ENCODE measurements at regions not wholly inside any gene's neighbourhood (a gene's known extent, or its start where the extent isn't known, plus 50 kb on each side); places are given as distances from the start of the nearest gene placed in this dataset.
A peak's percentile ranks its signal among the peaks of the same experiment; 100 is the strongest.
"Not testable (repeated sequence)": the region's sequence is repeated elsewhere in the genome, so short reads cannot be mapped to it uniquely, and the experiment has no call there.

DNA sequence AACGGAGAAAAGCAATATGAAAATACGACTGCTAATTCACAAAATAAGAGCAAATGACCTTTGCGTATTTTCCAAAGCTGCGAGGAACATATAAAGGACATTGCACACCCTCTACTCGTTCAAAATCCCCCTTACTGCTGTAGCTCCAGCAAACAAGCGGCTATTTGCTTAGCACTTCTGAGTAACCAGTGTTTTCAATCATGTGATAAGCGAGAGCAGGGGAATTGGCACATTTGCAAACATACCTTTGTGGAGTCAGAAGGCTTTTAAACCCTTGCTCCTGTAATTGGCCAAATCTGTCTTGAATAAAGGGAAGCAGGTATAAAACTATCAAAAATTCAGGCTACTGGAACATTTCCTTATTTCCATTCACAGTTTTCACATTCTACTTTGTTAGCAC, 610.2 kb downstream of the UBE2NL start:
- DNase-seq (ENCODE audit: low read depth in 2 of 2) = no peak

DNA sequence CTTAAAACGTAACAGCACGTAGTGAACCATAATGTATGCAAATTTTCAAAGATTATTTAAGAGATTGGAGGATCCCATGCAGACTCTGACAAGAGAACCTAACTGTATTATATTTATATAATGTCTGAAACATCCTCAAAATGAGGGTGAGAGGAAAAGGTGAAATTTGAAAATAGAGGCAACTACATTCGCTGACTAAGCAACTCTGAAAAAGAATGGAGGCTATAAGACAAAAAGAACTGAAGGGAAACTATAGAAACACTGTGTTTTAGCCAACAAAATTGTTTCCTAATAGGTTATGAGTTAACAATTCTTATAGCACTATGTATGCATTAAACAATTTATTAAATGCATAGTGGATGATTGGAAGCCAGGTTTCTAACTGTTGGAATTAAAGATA, 648.0 kb downstream of the UBE2NL start:
- DNase-seq (ENCODE audit: low read depth in 2 of 2) = no peak

DNA sequence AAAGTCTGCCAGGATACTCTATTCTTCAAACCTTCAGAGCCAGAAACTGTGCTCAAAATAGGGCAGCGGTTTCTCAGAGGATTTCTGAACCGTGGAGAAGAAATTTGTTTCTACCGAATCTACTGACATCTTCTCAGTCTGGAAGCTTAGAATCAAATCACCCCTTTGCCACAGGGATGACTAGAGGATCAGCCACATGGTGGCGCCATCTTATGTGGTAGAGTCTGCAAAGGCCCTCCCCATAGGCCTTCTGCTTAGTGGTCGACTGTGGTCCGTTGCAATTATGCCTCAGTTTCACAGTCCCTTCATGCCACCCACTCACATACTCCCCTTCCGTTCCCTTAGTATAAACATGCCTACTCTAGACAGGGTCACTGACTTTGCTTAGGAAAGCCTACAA, 680.7 kb upstream of the SPANXN1 start:
- DNase-seq (ENCODE audit: low read depth in 2 of 2) = no peak

DNA sequence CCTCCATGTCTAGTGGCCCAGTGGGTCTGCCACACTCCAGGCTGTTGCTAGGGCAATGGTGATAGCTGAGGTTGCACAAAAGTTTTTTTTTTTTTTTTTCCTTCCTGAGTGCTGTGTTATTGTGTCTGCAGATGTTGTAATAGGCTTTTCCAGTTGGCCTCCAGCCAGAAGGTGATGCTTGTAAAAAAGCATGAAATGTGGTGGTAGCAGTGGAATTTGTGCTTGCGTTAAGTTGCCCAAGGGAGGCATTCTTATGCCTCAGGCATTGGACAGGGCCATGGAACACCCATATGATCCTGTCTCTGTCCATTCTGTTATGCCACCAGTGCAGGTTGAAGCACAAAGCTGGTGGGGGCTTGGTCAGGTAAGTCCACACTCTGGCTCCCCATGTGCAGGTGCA, 660.5 kb upstream of the SPANXN1 start:
- no peak for DNase-seq (ENCODE audit: low read depth in 2 of 2)

DNA sequence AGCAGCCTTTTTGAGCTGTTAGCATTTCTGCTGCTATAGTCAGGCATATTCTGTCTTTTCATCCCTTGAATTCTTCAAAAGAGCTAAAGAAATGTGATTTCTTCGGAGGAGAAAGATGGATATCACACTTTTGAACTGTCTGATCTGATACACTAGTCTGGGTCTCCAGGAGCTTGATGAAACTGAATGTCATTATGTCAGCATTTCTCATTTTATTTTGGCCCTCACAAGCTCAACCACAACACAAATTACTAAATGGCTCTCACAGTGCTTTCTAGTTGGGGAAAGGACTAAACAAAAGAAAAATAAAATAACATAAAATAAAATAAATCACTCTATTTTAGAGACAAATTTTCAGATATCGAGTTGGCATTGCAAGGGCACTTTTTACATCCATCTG, 655.3 kb upstream of the SPANXN1 start:
- DNase-seq (ENCODE audit: low read depth in 2 of 2) = no peak

DNA sequence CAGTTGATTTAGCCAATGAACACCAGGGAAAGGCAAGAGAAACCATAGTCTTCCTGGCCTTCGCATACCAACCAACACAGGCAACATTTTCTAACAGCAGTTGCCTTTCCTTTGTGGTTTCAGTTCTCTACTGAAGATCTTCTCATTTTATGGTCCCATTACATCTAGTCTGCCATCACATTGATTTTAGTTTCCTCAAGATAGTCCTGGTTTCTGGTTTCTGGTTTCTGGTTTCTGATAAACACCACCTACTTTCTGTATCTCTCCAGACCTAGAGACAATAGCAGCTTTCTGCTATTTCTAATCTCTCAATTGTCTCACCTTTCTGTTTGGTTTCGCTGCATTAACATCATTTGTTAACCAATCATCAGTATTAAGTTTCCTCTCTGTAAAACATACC, 646.3 kb upstream of the SPANXN1 start:
- DNase-seq (ENCODE audit: low read depth in 2 of 2) = no peak

DNA sequence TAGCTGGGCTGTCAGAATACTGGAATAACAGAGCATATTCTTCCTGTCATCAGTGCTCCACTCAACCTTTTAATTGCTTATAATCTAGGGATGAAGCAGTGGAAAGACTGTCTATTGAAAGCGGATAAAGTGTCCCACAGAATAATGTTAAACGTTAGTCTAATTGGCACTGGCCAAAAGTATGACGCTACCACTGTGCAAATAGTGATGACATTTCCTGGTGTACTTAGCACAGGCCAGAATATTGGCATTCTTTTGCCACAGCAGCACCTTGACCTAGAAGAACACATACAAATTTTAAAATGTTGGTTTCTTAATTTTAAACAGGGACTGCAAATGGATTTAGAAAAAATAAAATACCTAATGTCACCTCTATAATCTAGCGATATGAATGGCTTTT, 635.2 kb upstream of the SPANXN1 start:
- no peak for DNase-seq (ENCODE audit: low read depth in 2 of 2)

DNA sequence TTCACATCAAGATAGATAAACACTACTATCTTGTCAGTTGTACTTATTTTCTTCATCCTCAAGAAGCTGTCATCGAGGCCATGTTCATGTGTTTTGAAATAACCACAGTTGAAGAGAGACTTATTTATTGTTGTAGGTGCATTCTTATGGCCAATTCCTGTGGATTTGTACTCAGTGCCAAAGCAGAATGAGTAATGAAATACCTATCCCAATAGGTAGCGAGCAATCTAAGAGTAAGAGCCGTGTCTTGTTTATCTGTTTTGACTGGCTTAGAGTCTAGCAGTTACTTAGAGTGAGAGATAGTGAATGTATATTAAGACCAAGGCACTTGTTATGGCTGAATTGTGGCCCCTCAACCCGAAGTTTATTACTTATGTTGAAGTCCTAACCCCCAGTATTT, 631.0 kb upstream of the SPANXN1 start:
- DNase-seq (ENCODE audit: low read depth in 2 of 2) = no peak

DNA sequence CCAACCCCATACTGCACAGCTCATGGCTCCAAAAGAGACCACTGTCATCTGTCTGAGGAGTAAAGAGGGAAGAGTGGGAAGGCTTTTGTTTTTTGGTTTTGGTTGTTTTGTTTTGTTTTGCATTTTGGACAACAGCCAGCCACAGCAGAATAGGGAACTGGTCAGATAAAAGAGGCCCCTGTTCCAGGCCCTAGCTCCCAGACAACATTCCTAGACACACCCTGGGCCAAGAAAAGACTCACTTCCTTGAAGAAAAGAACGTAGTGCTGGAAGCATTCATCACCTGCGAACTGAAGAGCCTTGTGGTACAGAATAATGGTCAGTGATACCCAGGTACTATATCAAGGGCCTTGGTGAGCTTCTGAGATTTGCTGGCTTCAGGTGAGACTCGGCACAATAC, 619.4 kb upstream of the SPANXN1 start:
- no peak for DNase-seq (ENCODE audit: low read depth in 2 of 2)

DNA sequence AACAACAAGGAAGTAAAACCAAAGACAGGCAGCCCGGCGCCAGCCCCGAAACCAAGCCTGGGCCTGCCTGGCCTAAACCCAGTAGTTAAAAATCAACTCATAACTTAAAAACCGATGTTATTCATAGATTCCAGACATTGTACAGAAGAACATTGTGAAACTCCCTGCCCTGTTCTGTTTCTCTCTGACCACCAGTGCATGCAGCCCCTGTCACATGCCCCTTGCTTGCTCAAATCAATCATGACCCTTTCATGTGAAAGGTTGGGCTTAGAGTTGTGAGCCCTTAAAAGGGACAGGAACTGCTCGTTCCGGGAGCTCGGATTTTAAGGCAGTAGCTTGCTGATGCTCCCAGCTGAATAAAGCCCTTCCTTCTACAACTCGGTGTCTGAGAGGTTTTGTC, 612.9 kb upstream of the SPANXN1 start:
- not testable (repeated sequence) for DNase-seq (ENCODE audit: low read depth in 2 of 2)

DNA sequence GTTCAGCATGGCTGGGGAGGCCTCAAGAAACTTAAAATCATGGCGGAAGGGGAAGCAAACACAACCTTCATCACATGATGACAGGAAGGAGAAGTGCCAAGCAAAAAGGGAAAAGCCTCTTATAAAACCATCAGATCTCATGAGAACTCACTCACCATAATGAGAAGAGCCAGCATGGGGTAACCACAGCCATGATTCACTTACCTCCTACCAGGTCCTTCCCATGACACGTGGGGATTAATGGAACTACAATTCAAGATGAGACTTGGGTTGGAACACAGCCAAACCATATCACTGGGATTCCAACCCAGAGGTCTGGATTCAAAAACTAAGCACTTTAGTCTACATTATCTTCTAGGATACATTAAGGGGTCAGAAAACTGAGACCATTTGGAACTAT, 609.6 kb upstream of the SPANXN1 start:
- DNase-seq (ENCODE audit: low read depth in 2 of 2) = no peak

DNA sequence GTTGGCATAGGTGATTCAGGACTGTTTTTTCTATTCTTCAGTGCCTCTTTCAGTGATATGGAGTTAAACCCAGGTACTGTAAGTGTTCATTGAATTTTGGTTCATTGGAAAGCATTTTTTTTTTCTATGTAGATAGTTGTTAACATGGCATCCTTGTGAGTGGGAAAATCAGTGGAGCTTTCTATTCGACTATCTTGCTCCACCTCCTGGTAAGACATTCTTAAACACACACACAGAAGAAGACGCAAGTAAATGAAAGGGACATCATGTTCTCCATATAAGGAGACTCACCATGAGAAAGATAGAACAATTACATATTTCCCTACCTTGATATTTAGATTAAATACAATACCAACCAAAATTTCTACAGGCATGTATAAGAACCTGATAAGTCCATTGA, 598.5 kb upstream of the SPANXN1 start:
- no peak for DNase-seq (ENCODE audit: low read depth in 2 of 2)

DNA sequence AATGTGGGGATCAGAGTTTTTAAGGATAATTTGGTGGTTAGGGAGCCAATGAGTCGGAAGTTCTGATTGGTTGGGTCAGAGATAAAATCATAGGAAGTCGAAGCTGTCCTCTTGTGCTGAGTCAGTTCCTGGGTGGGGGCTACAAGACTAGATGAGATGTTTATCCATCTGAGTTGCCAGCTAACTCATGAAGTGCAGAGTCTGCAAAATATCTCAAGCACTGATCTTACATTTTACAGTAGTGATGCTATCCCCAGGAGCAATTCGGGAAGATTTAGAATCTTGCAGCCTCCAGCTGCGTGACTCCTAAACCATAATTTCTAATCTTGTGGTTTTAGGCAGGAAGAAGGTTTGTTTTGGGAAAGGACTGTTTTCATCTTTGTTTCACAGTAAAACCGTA, 565.8 kb upstream of the SPANXN1 start:
- DNase-seq (ENCODE audit: low read depth in 2 of 2) = peak; percentile 1 to 7

DNA sequence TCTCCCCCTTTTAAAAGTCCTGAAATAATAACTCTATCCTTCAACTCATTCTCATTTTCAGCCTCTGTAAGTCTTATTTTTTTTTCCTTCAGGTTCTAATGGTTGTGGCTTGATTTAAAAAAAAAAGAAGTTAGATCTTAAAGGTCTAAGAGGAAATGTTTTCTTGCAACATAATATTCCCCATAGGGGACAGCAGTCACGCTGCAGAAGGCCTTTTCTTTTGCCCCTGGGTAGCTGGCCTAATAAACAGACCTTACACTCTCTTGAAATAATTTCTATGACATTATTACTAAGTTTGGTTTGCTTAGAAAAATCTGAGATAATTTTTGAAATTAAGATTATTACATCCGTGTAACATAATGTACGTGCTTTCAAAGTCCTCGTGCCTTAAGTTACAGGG, 564.1 kb upstream of the SPANXN1 start:
- no peak for DNase-seq (ENCODE audit: low read depth in 2 of 2)

DNA sequence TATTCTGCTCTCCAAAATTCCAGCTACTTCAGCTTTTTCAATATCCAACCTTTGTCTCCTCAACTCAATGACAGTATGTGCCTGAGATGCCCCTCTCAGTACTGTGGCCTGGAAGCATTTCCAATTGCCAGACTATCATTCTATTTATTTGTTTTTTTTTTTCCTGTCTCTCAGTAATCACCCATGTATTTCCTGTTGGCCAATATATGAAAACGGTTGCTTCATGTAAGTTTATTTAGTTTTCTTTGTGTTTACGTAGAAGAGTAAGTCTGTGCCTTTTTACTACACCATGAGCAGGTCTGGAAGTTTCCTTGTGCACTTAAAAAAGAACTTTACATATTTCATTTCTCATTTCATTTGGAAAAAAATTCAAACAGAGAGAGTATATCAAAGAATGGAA, 537.5 kb upstream of the SPANXN1 start:
- no peak for DNase-seq (ENCODE audit: low read depth in 2 of 2)

DNA sequence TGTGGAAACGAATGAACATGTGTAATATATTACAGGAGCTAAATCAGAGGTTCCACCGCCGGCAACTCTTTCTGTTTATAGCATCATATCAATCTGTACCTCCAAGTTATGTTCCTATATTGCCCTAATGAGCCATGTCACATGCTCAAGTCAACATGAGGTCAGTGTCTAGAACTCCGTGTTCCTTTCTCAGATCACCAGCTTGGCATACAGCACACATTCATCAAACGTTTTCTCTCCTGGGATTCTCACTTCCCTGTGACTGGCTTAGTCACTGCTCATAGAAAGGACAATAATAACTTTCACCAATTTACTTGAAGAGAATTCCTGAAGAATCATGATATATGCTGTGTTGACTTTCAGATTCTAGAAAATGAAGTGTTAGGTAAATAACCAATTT, 532.0 kb upstream of the SPANXN1 start:
- no peak for DNase-seq (ENCODE audit: low read depth in 2 of 2)

DNA sequence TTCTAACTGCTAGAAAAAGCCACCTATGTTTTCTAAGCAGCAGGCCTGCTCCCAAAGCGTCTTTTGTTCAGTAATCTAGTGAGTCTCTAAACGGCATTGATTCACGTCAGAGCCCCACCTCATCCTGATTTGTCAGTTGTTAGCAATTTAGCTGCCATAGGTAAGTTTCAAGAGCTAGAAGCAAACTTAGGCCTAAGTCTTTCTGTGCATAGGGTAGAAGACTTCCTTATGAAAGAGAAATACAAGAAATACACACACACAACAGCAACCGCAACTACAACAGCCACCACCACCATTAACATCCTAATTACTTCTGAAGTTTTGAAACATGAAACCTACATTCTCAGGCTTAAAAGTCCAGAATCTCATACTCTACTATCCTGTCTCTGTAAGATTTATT, 531.1 kb upstream of the SPANXN1 start:
- no peak for DNase-seq (ENCODE audit: low read depth in 2 of 2)

DNA sequence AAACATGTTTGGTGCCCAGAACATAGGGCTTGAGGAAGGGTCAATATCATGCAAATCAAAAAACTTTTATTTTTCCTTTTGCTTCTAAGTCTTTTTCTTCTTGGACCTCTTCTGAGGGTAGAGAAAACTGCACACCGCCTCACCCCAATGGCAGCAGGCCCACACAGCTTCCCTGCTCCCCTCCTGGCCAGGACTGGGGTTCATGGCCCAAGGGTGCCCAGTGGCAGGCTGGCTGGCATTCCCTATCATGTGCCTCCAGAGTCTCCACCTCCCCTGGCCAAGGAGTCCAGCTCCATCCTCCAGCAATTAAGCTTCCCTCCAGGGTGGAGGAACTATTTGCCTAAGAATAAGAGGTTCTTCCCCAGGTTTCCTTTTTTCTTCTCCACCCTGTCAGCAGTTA, 529.6 kb upstream of the SPANXN1 start:
- no peak for DNase-seq (ENCODE audit: low read depth in 2 of 2)

DNA sequence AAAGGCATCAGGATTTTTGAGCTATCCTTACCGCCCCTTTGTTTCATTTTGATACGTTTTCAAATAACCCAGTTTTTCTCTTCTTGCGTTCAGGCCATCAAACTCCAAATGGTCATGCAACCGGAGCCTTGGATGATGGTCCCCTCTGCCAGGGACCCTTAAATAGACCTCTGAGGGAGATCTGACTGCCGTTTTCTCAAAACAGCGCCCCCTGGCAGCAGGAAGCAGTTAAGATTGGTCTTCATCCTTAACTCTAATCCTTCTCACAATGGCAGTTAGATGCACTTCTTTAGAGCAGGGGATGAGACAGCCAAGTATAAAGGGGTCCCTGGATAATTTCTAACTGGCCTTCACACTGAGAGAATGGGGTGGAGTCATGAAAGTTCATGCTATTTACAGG, 525.0 kb upstream of the SPANXN1 start:
- no peak for DNase-seq (ENCODE audit: low read depth in 2 of 2)

DNA sequence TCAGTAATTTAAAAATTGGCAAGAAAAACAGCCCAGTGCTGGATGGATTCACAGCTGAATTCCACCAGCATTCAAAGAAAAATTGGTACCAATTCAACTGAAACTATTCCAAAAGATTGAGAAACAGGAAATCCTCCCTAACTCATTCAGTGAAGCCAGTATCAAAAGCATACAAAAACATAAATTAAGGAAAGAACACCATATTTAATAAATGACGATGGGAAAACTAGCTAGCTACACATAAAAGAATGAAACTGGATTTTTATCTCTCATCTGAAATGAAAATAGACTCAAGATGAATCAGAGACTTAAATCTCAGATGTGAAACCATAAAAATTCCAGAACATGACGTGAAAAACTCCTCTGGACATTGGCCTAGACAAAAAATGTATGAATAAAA, 516.8 kb upstream of the SPANXN1 start:
- peak; percentile 12 to 17 for DNase-seq (ENCODE audit: low read depth in 2 of 2)

DNA sequence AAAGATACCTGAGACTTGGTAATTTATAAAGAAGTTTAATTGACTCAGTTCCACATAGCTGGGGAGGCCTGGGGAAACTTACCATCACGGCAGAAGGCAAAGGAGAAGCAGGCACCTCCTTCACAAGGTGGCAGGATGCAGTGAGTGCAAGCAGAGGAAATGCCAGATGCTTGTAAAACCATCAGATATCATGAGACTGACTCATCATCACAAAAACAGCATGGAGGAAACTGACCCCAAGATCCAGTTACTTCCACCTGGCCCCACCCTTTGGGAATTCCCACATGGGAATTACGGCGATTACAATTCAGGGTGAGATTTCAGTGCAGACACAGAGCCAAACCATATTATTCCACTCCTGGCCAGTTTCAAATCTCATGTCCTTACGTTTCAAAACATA, 514.7 kb upstream of the SPANXN1 start:
- no peak for DNase-seq (ENCODE audit: low read depth in 2 of 2)

DNA sequence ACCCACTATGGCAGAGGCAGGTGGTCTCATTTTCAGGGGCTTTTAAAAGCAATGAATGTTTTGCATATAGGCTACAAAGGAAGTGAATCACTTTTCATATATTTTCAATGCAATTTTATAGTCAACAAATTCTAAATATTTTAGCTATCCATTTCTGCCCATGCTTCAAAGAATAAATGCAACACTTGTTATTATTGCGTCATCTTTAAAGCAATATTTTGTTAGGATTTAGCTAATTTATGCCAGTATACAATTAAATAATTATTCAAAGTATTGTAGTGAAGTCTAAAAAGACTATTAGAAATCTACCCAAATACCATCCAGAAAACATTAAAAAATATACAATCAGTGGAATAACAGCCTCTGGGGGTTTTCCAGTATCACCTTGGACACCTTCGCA, 509.1 kb upstream of the SPANXN1 start:
- no peak for DNase-seq (ENCODE audit: low read depth in 2 of 2)

DNA sequence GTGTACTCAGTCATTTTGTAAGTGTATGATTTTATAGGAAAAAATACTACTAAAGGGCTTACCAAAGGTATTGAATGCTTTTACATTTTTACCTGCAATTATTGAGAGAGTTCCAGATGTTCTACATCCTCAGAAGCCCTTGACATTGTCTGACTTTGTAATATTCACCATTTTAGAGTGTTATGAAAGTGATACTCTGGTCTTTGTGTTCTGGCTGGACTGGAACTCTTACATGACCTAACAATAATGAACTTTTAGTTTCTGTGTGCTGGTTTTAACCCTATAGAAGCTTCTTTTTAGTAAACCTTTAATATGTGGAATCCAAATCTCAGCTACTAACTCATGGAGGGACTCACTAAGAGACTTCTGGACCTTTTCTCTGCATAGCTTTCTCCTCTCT, 478.8 kb upstream of the SPANXN1 start:
- DNase-seq (ENCODE audit: low read depth in 2 of 2) = no peak

DNA sequence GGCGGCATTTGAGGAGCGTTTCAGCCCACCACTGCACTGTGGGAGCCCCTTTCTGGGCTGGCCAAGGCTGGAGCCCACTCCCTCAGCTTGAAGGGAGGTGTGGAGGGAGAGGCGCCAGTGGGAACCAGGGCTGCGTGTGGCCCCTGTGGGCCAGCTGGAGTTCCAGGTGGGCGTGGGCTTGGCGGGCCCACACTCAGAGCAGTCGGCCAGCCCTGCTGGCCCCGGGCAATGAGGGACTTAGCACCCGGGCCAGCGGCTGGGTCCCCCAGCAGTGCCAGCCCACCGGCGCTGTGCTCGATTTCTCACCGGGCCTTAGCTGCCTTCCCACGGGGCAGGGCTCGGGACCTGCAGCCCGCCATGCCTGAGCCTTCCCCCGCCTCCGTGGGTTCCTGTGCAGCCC, 463.8 kb upstream of the SPANXN1 start:
- DNase-seq (ENCODE audit: low read depth in 2 of 2) = not testable (repeated sequence)

DNA sequence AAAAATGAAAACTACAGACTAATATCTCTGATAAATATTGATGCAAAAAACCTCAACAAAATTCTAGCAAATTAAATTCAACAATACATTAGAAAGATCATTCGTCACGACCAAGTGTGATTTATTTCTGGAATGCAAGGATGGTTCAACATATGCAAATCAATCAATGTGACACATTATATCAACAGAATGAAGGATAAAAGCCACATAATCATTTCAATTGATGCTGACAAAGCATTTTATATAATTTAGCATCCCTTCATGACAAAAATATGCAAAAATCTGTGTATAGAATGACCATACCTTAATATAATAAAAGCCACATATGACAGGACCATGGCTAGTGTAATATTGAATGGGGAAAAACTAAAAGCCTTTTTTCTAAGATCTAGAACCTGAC, 457.2 kb upstream of the SPANXN1 start:
- DNase-seq (ENCODE audit: low read depth in 2 of 2) = no peak
